Vagina (tissue), 2 donors: ENCODE measurements at regions not wholly inside any gene's neighbourhood (a gene's known extent, or its start where the extent isn't known, plus 50 kb on each side); places are given as distances from the start of the nearest gene placed in this dataset.

Experiments
- DNase-seq, 2 donors: peaks; one replicate each; pipeline ENCODE4 v3.0.0-alpha.2; 2017; ENCODE audit errors: extremely low spot score in 2 of 2
- H3K27ac ChIP-seq: fragments of 200-600 bp; sonication (generic); one replicate; pipeline ENCODE4 v1.5.1; 2019
- H3K27me3 ChIP-seq: fragments of 200-600 bp; sonication (generic); one replicate; pipeline ENCODE4 v1.5.1; 2019
- H3K36me3 ChIP-seq, 2 donors: fragments of 200-600 bp; sonication (generic); one replicate each; pipeline ENCODE4 v1.5.1; 2017 to 2019
- H3K4me1 ChIP-seq: fragments of 200-600 bp; sonication (generic); one replicate; pipeline ENCODE4 v1.5.1; 2019
- H3K4me3 ChIP-seq, 2 donors: fragments of 200-600 bp; sonication (generic); 1 replicate in 1 of 2; 2 replicates in 1 of 2; pipeline ENCODE4 v1.5.1; 2016 to 2019
- H3K9me3 ChIP-seq: fragments of 200-600 bp; sonication (generic); one replicate; pipeline ENCODE4 v1.5.1; 2019
- POLR2A ChIP-seq, 2 donors: fragments of 450-650 bp; IDR thresholded peaks; one replicate each; pipeline ENCODE4 v1.6.1; 2017; ENCODE audit warnings: antibody characterized with exemption in 2 of 2, mild to moderate bottlenecking in 2 of 2, moderate library complexity in 2 of 2
- POLR2AphosphoS5 ChIP-seq, 2 donors: sonication (generic); formaldehyde crosslinking; IDR thresholded peaks; one replicate each; pipeline ENCODE4 v1.9.0; 2017; ENCODE audit warnings: antibody characterized with exemption in 2 of 2, mild to moderate bottlenecking in 2 of 2, low read depth in 1 of 2; ENCODE audit not compliant: insufficient read depth in 1 of 2
- intact Hi-C: fragments of 100-400 bp; cut with DNase I; formaldehyde crosslinking; loops from one replicate; pipeline ENCODE4 v1.15.1; 2023
- TF ChIP-seq, protein P1 (sequence below), 3 experiments: fragments of 450-650 bp in 2 of 3; fragments of 200-600 bp in 1 of 3; sonication (generic) in 1 of 3; IDR thresholded peaks; one replicate each; pipeline ENCODE4 v1.5.1; 2017 to 2019; ENCODE audit warnings: antibody characterized with exemption in 3 of 3, mild to moderate bottlenecking in 2 of 3, moderate library complexity in 2 of 3

DNA sequence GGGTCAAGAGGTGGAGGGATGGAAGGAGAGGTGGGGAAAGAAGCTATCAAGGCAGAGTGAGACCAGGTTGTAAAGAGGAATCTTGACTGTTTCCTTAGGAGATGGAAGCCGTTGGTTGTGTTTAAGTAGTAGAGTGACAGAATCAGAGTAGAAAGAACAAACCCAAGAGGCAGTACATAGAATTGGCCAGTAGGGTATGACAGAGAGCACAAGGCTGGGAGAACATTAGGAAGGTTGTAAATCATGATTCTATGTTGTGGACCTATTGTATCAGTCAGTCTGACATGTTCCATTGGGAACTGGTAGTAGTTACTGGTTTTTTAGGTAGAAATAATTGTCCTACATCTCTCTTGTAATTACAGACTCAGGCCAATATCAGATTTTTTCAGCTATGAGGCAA, 486.9 kb upstream of the USP24 start:
- H3K4me3 ChIP-seq, result no peak overlapping the region
- intact Hi-C loops, result no loop called here

DNA sequence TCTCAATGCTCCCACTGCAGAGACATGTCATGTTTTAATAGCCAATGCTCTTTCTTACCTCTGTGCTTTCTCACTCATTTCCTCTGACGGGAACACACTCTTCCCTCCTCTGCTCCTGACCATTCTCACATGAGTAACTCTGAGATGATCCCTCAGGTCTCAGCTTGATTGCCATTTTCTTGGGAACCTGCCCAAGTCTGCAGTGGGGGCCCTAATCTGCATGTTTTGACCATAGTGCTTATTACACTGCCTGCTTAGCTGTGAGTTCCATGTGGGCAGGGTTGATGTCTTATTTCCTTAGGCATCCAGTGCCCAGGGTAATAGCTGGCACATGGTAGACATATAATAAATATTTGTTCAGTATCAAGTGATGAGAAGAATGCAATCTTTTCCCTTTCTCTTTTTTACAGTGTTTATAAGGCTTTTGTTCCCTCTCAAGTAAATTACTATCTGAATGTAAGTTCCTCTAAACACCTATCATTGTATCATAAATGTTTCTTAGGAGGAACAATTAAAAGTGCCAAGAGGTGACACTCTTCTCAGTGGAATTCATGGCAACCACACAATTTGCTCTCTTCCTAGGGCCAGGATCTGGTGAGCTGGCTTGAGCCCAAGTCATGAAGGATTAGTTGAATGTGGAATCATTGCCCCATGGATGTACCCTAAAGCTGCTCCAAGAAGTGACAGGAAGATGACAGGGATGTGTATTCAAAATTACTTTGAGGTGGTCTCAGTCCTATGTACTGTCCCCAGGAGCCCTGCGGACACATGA, 485.4 kb upstream of the USP24 start:
- no peak for DNase-seq

More for the DNA sequence above, 486.9 kb upstream of the USP24 start:
- Histone ChIP-seq H3K27ac (no peak overlapping the region), H3K27me3 (no peaks in the 10 kb centered on the region), H3K36me3 (no peaks in the 10 kb centered on the region), H3K9me3 (no peaks in the 10 kb centered on the region), H3K4me1 (peaks cover 8% of the 10 kb centered on the region)
- no peak for DNase-seq
- TF ChIP-seq, protein P1, sequence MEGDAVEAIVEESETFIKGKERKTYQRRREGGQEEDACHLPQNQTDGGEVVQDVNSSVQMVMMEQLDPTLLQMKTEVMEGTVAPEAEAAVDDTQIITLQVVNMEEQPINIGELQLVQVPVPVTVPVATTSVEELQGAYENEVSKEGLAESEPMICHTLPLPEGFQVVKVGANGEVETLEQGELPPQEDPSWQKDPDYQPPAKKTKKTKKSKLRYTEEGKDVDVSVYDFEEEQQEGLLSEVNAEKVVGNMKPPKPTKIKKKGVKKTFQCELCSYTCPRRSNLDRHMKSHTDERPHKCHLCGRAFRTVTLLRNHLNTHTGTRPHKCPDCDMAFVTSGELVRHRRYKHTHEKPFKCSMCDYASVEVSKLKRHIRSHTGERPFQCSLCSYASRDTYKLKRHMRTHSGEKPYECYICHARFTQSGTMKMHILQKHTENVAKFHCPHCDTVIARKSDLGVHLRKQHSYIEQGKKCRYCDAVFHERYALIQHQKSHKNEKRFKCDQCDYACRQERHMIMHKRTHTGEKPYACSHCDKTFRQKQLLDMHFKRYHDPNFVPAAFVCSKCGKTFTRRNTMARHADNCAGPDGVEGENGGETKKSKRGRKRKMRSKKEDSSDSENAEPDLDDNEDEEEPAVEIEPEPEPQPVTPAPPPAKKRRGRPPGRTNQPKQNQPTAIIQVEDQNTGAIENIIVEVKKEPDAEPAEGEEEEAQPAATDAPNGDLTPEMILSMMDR (IDR thresholded peaks at IDR 0.05), result no peak
- TF ChIP-seq POLR2A (IDR thresholded peaks at IDR 0.05) (no peak), POLR2AphosphoS5 (IDR thresholded peaks at IDR 0.05; ENCODE audit: insufficient read depth in 1 of 2, low read depth in 1 of 2) (no peak)

DNA sequence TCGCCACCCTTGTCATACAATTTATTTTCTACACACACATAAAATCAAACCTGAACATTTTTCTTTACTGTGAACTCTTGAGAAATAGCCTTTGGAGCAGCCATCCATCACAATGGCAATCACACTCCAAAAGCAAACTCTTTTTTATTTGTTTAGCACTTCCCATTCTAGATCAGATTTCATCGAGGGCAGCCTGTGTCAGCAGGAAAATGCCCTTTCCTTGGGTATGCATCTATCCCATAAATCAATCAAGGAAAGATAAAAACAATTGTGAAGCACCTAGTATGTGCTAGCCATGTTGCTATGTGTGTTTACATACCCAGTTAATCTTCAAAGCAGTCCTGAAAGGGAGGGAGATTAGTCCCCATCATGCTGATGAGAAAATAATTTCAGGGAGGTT, 484.1 kb upstream of the USP24 start:
- Histone ChIP-seq H3K4me1 (peaks cover 21% of the 10 kb centered on the region), H3K27ac (no peak overlapping the region), H3K4me3 (no peak overlapping the region), H3K36me3 (no peaks in the 10 kb centered on the region), H3K9me3 (no peaks in the 10 kb centered on the region), H3K27me3 (no peaks in the 10 kb centered on the region)
- intact Hi-C loops, result no loop called here
- TF ChIP-seq, protein P1 (IDR thresholded peaks at IDR 0.05), result no peak
- TF ChIP-seq POLR2AphosphoS5 (IDR thresholded peaks at IDR 0.05; ENCODE audit: insufficient read depth in 1 of 2, low read depth in 1 of 2) (no peak), POLR2A (IDR thresholded peaks at IDR 0.05) (no peak)
- DNase-seq, result no peak

More for the DNA sequence above, 485.4 kb upstream of the USP24 start:
- peaks cover 9% of the 10 kb centered on the region for H3K4me1 ChIP-seq
- H3K9me3 ChIP-seq, result no peaks in the 10 kb centered on the region
- H3K36me3 ChIP-seq, result no peaks in the 10 kb centered on the region
- no peaks in the 10 kb centered on the region for H3K27me3 ChIP-seq
- no peak for TF ChIP-seq POLR2A (IDR thresholded peaks at IDR 0.05)
- TF ChIP-seq, protein P1 (IDR thresholded peaks at IDR 0.05), result no peak
- TF ChIP-seq POLR2AphosphoS5 (IDR thresholded peaks at IDR 0.05; ENCODE audit: insufficient read depth in 1 of 2, low read depth in 1 of 2), result no peak
- intact Hi-C loops, result no loop called here
- no peak overlapping the region for H3K27ac ChIP-seq
- H3K4me3 ChIP-seq, result no peak overlapping the region

DNA sequence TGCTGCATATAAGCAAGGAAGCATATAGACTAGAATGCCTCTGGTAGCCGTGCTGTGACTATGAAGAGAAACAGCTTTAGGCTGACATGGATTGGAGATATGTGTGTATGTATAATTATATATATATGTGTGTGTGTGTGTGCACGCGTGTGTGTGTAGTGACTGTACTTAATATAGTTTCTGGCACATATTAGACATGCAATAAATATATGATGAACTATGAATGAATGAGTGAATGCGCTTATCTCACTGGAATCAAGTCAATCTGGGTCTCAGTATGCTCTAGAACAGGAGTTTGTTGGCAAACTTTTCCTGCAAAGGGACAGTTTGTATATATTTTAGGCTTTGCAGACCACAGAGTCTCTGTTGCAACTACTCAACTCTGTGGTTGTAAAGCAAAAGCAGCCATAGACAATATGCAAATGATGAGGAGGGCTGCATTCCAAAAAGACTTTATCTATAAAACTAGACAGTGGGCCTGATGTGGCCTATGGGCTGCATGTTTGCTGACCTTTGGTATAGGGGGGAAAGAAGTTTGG, 482.9 kb upstream of the USP24 start:
- Histone ChIP-seq H3K27ac (no peak overlapping the region), H3K36me3 (no peaks in the 10 kb centered on the region), H3K4me1 (peaks cover 13% of the 10 kb centered on the region), H3K4me3 (no peak overlapping the region), H3K9me3 (no peaks in the 10 kb centered on the region), H3K27me3 (no peaks in the 10 kb centered on the region)
- intact Hi-C loops, result no loop called here
- no peak for TF ChIP-seq POLR2AphosphoS5 (IDR thresholded peaks at IDR 0.05; ENCODE audit: insufficient read depth in 1 of 2, low read depth in 1 of 2)
- TF ChIP-seq, protein P1 (IDR thresholded peaks at IDR 0.05), result no peak
- TF ChIP-seq POLR2A (IDR thresholded peaks at IDR 0.05), result no peak
- no peak for DNase-seq

DNA sequence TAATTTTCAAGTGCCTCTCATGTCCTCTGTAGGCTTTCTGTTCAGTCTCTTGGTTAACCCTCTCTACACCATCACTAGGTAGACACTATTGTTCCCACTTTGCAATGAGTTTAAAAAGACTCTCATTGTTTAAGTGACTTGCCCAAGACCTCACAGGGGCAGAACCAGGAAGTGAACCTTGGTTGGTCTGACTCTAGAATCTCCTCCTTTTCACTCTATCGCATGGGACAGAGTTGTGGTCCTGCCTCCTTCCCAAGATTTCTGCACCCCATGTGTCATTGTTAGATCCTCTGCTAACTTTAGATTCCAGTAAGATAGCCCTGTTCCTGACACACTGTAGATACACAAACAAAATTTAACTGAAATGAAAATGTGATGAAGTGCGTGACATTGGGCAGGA, 481.7 kb upstream of the USP24 start:
- Histone ChIP-seq H3K4me1 (peaks cover 13% of the 10 kb centered on the region), H3K27me3 (no peaks in the 10 kb centered on the region), H3K9me3 (no peaks in the 10 kb centered on the region), H3K27ac (peak overlapping the region; percentile 67), H3K4me3 (no peak overlapping the region), H3K36me3 (no peaks in the 10 kb centered on the region)
- TF ChIP-seq POLR2AphosphoS5 (IDR thresholded peaks at IDR 0.05; ENCODE audit: insufficient read depth in 1 of 2, low read depth in 1 of 2) (no peak), POLR2A (IDR thresholded peaks at IDR 0.05) (no peak)
- TF ChIP-seq, protein P1 (IDR thresholded peaks at IDR 0.05), result no peak
- intact Hi-C loops, result no loop called here
- no peak for DNase-seq
